ENCODE measurements at regions not wholly inside any gene's neighbourhood (a gene's known extent, or its start where the extent isn't known, plus 50 kb on each side); places are given as distances from the start of the nearest gene placed in this dataset.
"Not testable (repeated sequence)": the region's sequence is repeated elsewhere in the genome, so short reads cannot be mapped to it uniquely, and the experiment has no call there.

DNA sequence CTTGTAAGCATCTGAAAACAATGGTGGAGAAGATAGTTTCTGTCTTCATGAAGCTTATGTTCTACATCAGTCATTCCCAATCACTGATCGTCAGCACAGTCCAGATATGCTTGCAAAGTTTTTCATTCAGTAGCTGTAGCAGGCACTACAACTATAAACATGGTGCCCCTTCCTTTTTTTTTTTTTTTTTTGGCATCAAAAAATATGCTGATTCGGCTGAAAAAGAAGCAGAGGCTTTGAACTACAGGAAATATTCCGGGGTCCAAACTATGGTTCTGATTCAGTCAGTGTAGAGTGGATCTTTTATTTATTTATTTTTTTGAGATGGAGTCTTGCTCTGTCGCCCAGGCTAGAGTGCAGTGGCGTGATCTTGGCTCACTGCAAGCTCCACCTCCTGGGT is 414.4 kb downstream of the OLFM4 start:
- no peaks in the 10 kb centered on the region for H3K4me1 ChIP-seq
- WGBS, 4 donors = 80 to 88% (median 87%) methylated on average over 5 of the region's 5 CpGs
- peaks cover 0 to 11% (median 0%) of the 10 kb centered on the region in 12 donors for H3K9me3 ChIP-seq
- ATAC-seq (no peak), DNase-seq (no peak)
- TF ChIP-seq, protein P1, sequence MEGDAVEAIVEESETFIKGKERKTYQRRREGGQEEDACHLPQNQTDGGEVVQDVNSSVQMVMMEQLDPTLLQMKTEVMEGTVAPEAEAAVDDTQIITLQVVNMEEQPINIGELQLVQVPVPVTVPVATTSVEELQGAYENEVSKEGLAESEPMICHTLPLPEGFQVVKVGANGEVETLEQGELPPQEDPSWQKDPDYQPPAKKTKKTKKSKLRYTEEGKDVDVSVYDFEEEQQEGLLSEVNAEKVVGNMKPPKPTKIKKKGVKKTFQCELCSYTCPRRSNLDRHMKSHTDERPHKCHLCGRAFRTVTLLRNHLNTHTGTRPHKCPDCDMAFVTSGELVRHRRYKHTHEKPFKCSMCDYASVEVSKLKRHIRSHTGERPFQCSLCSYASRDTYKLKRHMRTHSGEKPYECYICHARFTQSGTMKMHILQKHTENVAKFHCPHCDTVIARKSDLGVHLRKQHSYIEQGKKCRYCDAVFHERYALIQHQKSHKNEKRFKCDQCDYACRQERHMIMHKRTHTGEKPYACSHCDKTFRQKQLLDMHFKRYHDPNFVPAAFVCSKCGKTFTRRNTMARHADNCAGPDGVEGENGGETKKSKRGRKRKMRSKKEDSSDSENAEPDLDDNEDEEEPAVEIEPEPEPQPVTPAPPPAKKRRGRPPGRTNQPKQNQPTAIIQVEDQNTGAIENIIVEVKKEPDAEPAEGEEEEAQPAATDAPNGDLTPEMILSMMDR (IDR thresholded peaks at IDR 0.05) = no peak
- TF ChIP-seq POLR2A (IDR thresholded peaks at IDR 0.05) = no peak
- H3K4me3 ChIP-seq = no peak overlapping the region
- no peak overlapping the region for H3K27ac ChIP-seq
- H3K36me3 ChIP-seq = no peaks in the 10 kb centered on the region
- intact Hi-C loops (cut with DNase I) = no loop called here
- H3K27me3 ChIP-seq = no peaks in the 10 kb centered on the region

DNA sequence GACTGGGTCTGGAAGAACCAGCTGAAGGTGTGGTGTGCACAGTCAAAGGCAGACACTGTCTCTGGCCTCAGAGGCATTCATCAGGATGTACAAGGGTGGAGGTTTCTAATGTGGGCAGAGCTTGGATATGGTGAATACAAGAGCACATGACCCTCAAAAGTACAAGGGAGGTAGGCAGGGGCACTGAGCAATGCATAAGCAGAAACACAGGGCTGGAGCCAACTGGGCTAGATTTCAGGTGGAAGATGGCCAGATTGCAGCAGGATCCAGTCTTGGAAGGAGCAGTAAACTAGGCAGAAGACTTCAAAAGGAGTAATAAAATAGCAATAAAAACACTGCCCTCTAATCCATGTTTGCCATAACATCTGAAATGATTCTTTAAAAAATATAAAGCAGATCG is 417.1 kb downstream of the OLFM4 start:
- intact Hi-C loops (cut with DNase I) = no loop called here
- H3K4me3 ChIP-seq = no peak overlapping the region
- H3K27ac ChIP-seq = no peak overlapping the region
- DNase-seq (no peak), ATAC-seq (no peak)
- WGBS, 4 donors = 80 to 94% (median 85%) methylated on average over 1 of the region's 1 CpG
- no peaks in the 10 kb centered on the region for H3K27me3 ChIP-seq
- no peaks in the 10 kb centered on the region for H3K36me3 ChIP-seq
- H3K4me1 ChIP-seq = no peaks in the 10 kb centered on the region
- peaks cover 0 to 20% (median 5%) of the 10 kb centered on the region in 12 donors for H3K9me3 ChIP-seq
- no peak for TF ChIP-seq POLR2A (IDR thresholded peaks at IDR 0.05)
- TF ChIP-seq, protein P1 (IDR thresholded peaks at IDR 0.05) = no peak

DNA sequence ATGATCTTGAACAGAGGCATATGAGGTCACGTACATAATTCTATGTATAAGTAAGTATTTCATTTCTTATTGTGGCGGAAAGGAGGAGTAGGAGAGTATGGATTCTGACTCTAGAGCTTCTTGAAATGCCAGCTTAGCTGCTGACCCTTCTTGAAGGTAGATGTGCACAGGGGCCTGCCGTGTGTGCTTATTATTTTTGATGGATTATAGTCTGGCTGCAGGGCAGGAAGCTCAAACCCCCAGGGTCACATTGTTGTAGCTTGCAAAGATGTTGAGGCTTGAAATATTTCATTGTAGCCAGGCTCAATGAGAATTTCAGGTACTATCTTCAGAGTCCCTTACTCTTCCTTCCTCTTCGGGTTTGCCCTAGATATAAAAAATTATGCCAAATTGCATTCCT is 418.8 kb downstream of the OLFM4 start:
- Histone ChIP-seq H3K27ac (no peak overlapping the region), H3K27me3 (no peaks in the 10 kb centered on the region), H3K9me3 (peaks cover 0 to 21% (median 6%) of the 10 kb centered on the region in 12 donors), H3K36me3 (no peaks in the 10 kb centered on the region), H3K4me1 (no peaks in the 10 kb centered on the region), H3K4me3 (no peak overlapping the region)
- intact Hi-C loops (cut with DNase I) = no loop called here
- ATAC-seq (no peak), DNase-seq (no peak)
- TF ChIP-seq POLR2A (IDR thresholded peaks at IDR 0.05) = no peak
- TF ChIP-seq, protein P1 (IDR thresholded peaks at IDR 0.05) = no peak
- WGBS, 4 donors = 65 to 85% (median 76%) methylated on average over 4 of the region's 4 CpGs

DNA sequence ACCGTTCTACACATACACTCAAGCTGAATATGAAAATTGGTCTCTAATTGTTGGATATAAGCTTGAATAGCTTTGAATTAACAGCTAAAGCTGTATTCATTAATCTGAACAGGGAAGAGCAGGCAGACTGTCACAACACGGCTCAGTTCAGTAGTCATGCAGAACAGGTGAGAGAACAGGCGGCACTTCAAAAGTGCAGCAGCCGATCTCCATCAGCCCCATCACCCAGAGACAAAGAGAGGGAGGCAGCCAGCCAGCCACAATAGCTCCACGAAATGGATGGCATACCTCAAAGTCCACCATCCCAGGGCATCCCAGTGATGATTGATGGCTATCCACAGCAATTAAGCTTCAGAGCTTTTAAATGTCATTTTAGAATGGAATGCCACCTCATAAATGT is 419.2 kb downstream of the OLFM4 start:
- 67 to 95% (median 77%) methylated on average over 3 to 5 of the region's 5 CpGs for WGBS, 4 donors
- Histone ChIP-seq H3K4me3 (no peak overlapping the region), H3K27me3 (no peaks in the 10 kb centered on the region), H3K27ac (no peak overlapping the region), H3K36me3 (no peaks in the 10 kb centered on the region), H3K9me3 (peaks cover 0 to 21% (median 6%) of the 10 kb centered on the region in 12 donors), H3K4me1 (no peaks in the 10 kb centered on the region)
- TF ChIP-seq POLR2A (IDR thresholded peaks at IDR 0.05) = no peak
- TF ChIP-seq, protein P1 (IDR thresholded peaks at IDR 0.05) = no peak
- no peak for DNase-seq
- intact Hi-C loops (cut with DNase I) = no loop called here
- no peak for ATAC-seq

GRCh38 chr13:53452263-53452808 is 423.7 kb downstream of the OLFM4 start:
- ATAC-seq; DNase-seq; H3K4me1 ChIP-seq; intact Hi-C loops (cut with DNase I); H3K27ac ChIP-seq; H3K36me3 ChIP-seq; H3K4me3 ChIP-seq; H3K27me3 ChIP-seq: not testable (repeated sequence)
- WGBS, 4 donors = 85 to 90% (median 89%) methylated on average over 11 to 29 of the region's 29 CpGs; no CpG with 5 or more reads in 1 of the 4 donors
- H3K9me3 ChIP-seq = peaks cover 0 to 30% (median 6%) of the 10 kb centered on the region in 12 donors
